ENCODE measurements at regions not wholly inside any gene's neighbourhood (a gene's known extent, or its start where the extent isn't known, plus 50 kb on each side); places are given as distances from the start of the nearest gene placed in this dataset.

GRCh38 chr10:90313576-90314325 is 544.1 kb downstream of the HTR7 start:
- Histone ChIP-seq H3K9me3 (ENCODE audit: control insufficient read depth in 4 of 4, insufficient read depth in 3 of 4, low read length in 3 of 4) (no peaks in the 10 kb centered on the region), H3K27me3 (ENCODE audit: control insufficient read depth in 3 of 3, insufficient read depth in 3 of 3, low read length in 2 of 3) (no peaks in the 10 kb centered on the region), H3K4me1 (ENCODE audit: control insufficient read depth in 5 of 5, insufficient read depth in 5 of 5, low read length in 5 of 5) (no peaks in the 10 kb centered on the region), H3K4me3 (no peak overlapping the region), H3K9ac (ENCODE audit: insufficient read depth in 1 of 2, low read length in 2 of 2) (no peak overlapping the region), H3K27ac (ENCODE audit: low read depth in 1 of 2, low read length in 1 of 2) (no peak overlapping the region), H3K36me3 (ENCODE audit: control insufficient read depth in 4 of 4, insufficient read depth in 4 of 4, low read length in 4 of 4) (no peaks in the 10 kb centered on the region)
- TF ChIP-seq CTCF (IDR thresholded peaks at IDR 0.05; ENCODE audit: control extremely low read depth, extremely low read depth), result no peak
- DNase-seq (no peak), ATAC-seq (ENCODE audit: insufficient read depth, low FRiP score) (no peak)
- 77 to 90% methylated on average over 3 of the region's 3 CpGs for WGBS, 2 donors

- Histone ChIP-seq H3K27ac (ENCODE audit: low read depth in 1 of 2, low read length in 1 of 2) (no peak overlapping the region), H3K27me3 (ENCODE audit: control insufficient read depth in 3 of 3, insufficient read depth in 3 of 3, low read length in 2 of 3) (no peaks in the 10 kb centered on the region), H3K9ac (ENCODE audit: insufficient read depth in 1 of 2, low read length in 2 of 2) (no peak overlapping the region), H3K36me3 (ENCODE audit: control insufficient read depth in 4 of 4, insufficient read depth in 4 of 4, low read length in 4 of 4) (no peaks in the 10 kb centered on the region), H3K4me1 (ENCODE audit: control insufficient read depth in 5 of 5, insufficient read depth in 5 of 5, low read length in 5 of 5) (no peaks in the 10 kb centered on the region), H3K9me3 (ENCODE audit: control insufficient read depth in 4 of 4, insufficient read depth in 3 of 4, low read length in 3 of 4) (no peaks in the 10 kb centered on the region), H3K4me3 (no peak overlapping the region)
- 90 to 93% methylated on average over 1 of the region's 1 CpG for WGBS, 2 donors
- no peak for TF ChIP-seq CTCF (IDR thresholded peaks at IDR 0.05; ENCODE audit: control extremely low read depth, extremely low read depth)
- no peak for ATAC-seq (ENCODE audit: insufficient read depth, low FRiP score)
- DNase-seq, result no peak
These were observed 543.1 kb downstream of the HTR7 start for GRCh38 chr10:90314718-90315117.

GRCh38 chr10:90317172-90317571 is 540.7 kb downstream of the HTR7 start:
- ATAC-seq (ENCODE audit: insufficient read depth, low FRiP score), result no peak
- TF ChIP-seq CTCF (IDR thresholded peaks at IDR 0.05; ENCODE audit: control extremely low read depth, extremely low read depth), result no peak
- Histone ChIP-seq H3K36me3 (ENCODE audit: control insufficient read depth in 4 of 4, insufficient read depth in 4 of 4, low read length in 4 of 4) (no peaks in the 10 kb centered on the region), H3K4me3 (no peak overlapping the region), H3K9ac (ENCODE audit: insufficient read depth in 1 of 2, low read length in 2 of 2) (no peak overlapping the region), H3K27ac (ENCODE audit: low read depth in 1 of 2, low read length in 1 of 2) (no peak overlapping the region), H3K4me1 (ENCODE audit: control insufficient read depth in 5 of 5, insufficient read depth in 5 of 5, low read length in 5 of 5) (no peaks in the 10 kb centered on the region), H3K9me3 (ENCODE audit: control insufficient read depth in 4 of 4, insufficient read depth in 3 of 4, low read length in 3 of 4) (no peaks in the 10 kb centered on the region), H3K27me3 (ENCODE audit: control insufficient read depth in 3 of 3, insufficient read depth in 3 of 3, low read length in 2 of 3) (no peaks in the 10 kb centered on the region)
- no peak for DNase-seq
- 83 to 92% methylated on average over 3 of the region's 3 CpGs for WGBS, 2 donors

- no peak for TF ChIP-seq CTCF (IDR thresholded peaks at IDR 0.05; ENCODE audit: control extremely low read depth, extremely low read depth)
- no peak for ATAC-seq (ENCODE audit: insufficient read depth, low FRiP score)
- H3K36me3 ChIP-seq (ENCODE audit: control insufficient read depth in 4 of 4, insufficient read depth in 4 of 4, low read length in 4 of 4), result no peaks in the 10 kb centered on the region
- no peaks in the 10 kb centered on the region for H3K27me3 ChIP-seq (ENCODE audit: control insufficient read depth in 3 of 3, insufficient read depth in 3 of 3, low read length in 2 of 3)
- WGBS, 2 donors, result 67 to 69% methylated on average over 2 of the region's 2 CpGs
- DNase-seq, result no peak
- no peak overlapping the region for H3K9ac ChIP-seq (ENCODE audit: insufficient read depth in 1 of 2, low read length in 2 of 2)
- H3K9me3 ChIP-seq (ENCODE audit: control insufficient read depth in 4 of 4, insufficient read depth in 3 of 4, low read length in 3 of 4), result no peaks in the 10 kb centered on the region
- H3K27ac ChIP-seq (ENCODE audit: low read depth in 1 of 2, low read length in 1 of 2), result no peak overlapping the region
- H3K4me3 ChIP-seq, result no peak overlapping the region
- no peaks in the 10 kb centered on the region for H3K4me1 ChIP-seq (ENCODE audit: control insufficient read depth in 5 of 5, insufficient read depth in 5 of 5, low read length in 5 of 5)
These were observed 539.2 kb downstream of the HTR7 start for GRCh38 chr10:90318659-90319058.
